ENCODE measurements at regions not wholly inside any gene's neighbourhood (a gene's known extent, or its start where the extent isn't known, plus 50 kb on each side); places are given as distances from the start of the nearest gene placed in this dataset.

GRCh38 chr17:65385071-65385470 lies 176.4 kb downstream of the AXIN2 start:
- WGBS (ENCODE audit: insufficient coverage) = 100% methylated on average over 2 of the region's 3 CpGs
- Histone ChIP-seq H3K36me3 (replicated peaks in 1 of 2; ENCODE audit: control extremely low read depth in 1 of 2, control insufficient read depth in 1 of 2, extremely low read depth in 1 of 2, insufficient read depth in 2 of 2, low read length in 1 of 2) (no peaks in the 10 kb centered on the region), H3K4me2 (replicated peaks; ENCODE audit: low read depth, low read length, poor library complexity, severe bottlenecking) (no peak overlapping the region), H2AFZ (ENCODE audit: insufficient read depth, low read depth, low read length, poor library complexity, severe bottlenecking) (no peak overlapping the region), H3K79me2 (ENCODE audit: control insufficient read depth, insufficient read depth, low read length) (no peaks in the 10 kb centered on the region), H3K27me3 (replicated peaks in 1 of 4; ENCODE audit: control extremely low read depth in 1 of 4, control insufficient read depth in 3 of 4, insufficient read depth in 4 of 4, low read length in 3 of 4) (peaks cover 0 to 3% (median 0%) of the 10 kb centered on the region in 4 experiments), H3K9me3 (ENCODE audit: control extremely low read depth in 1 of 3, control insufficient read depth in 2 of 3, insufficient read depth in 1 of 3, low read length in 2 of 3) (peaks cover 0 to 3% (median 0%) of the 10 kb centered on the region in 3 donors), H4K20me1 (ENCODE audit: control insufficient read depth, insufficient read depth, low read length, poor library complexity, severe bottlenecking) (no peaks in the 10 kb centered on the region), H3K4me1 (ENCODE audit: control insufficient read depth in 2 of 2, insufficient read depth in 2 of 2, low read length in 2 of 2) (no peaks in the 10 kb centered on the region), H3K27ac (ENCODE audit: low read length in 2 of 2) (no peak overlapping the region), H3K4me3 (ENCODE audit: control extremely low read depth in 1 of 5, extremely low read depth in 1 of 5, insufficient read depth in 1 of 5, low read depth in 2 of 5, low read length in 4 of 5) (no peak overlapping the region), H3K9ac (ENCODE audit: low read length) (no peak overlapping the region)
- Mint-ChIP-seq H3K27me3 (peaks cover 5% of the 10 kb centered on the region), H3K4me3 (no peak overlapping the region), H3K9me3 (ENCODE audit: insufficient read depth) (no peaks in the 10 kb centered on the region), H3K27ac (no peak overlapping the region), H3K4me1 (no peaks in the 10 kb centered on the region)
- ChIA-PET POLR2A (no interaction called here), CTCF (no interaction called here)
- TF ChIP-seq EZH2 (IDR thresholded peaks at IDR 0.05; ENCODE audit: borderline replicate concordance, insufficient read depth, low read depth, low read length, poor library complexity, severe bottlenecking) = no peak
- no peak for TF ChIP-seq CTCF (IDR thresholded peaks at IDR 0.05)
- intact Hi-C loops (cut with micrococcal nuclease) = no loop called here
- ATAC-seq (ENCODE audit: low read depth) (no peak), DNase-seq (no peak)

- POLR2A ChIA-PET = no interaction called here
- no peak overlapping the region for H3K4me2 ChIP-seq (replicated peaks; ENCODE audit: low read depth, low read length, poor library complexity, severe bottlenecking)
- TF ChIP-seq EZH2 (IDR thresholded peaks at IDR 0.05; ENCODE audit: borderline replicate concordance, insufficient read depth, low read depth, low read length, poor library complexity, severe bottlenecking) (no peak), CTCF (IDR thresholded peaks at IDR 0.05) (no peak)
- H2AFZ ChIP-seq (ENCODE audit: insufficient read depth, low read depth, low read length, poor library complexity, severe bottlenecking) = no peak overlapping the region
- H3K4me3 Mint-ChIP-seq = no peak overlapping the region
- H3K9ac ChIP-seq (ENCODE audit: low read length) = no peak overlapping the region
- intact Hi-C loops (cut with micrococcal nuclease) = no loop called here
- H3K4me1 Mint-ChIP-seq = no peaks in the 10 kb centered on the region
- H3K9me3 ChIP-seq (ENCODE audit: control extremely low read depth in 1 of 3, control insufficient read depth in 2 of 3, insufficient read depth in 1 of 3, low read length in 2 of 3) = no peaks in the 10 kb centered on the region
- H3K4me1 ChIP-seq (ENCODE audit: control insufficient read depth in 2 of 2, insufficient read depth in 2 of 2, low read length in 2 of 2) = no peaks in the 10 kb centered on the region
- 83% methylated on average over 1 of the region's 3 CpGs for WGBS (ENCODE audit: insufficient coverage)
- DNase-seq = no peak
- no peak overlapping the region for H3K27ac ChIP-seq (ENCODE audit: low read length in 2 of 2)
- no peaks in the 10 kb centered on the region for H3K9me3 Mint-ChIP-seq (ENCODE audit: insufficient read depth)
- ATAC-seq (ENCODE audit: low read depth) = no peak
- no peaks in the 10 kb centered on the region for H4K20me1 ChIP-seq (ENCODE audit: control insufficient read depth, insufficient read depth, low read length, poor library complexity, severe bottlenecking)
- H3K27ac Mint-ChIP-seq = no peak overlapping the region
- H3K27me3 ChIP-seq (replicated peaks in 1 of 4; ENCODE audit: control extremely low read depth in 1 of 4, control insufficient read depth in 3 of 4, insufficient read depth in 4 of 4, low read length in 3 of 4) = peaks cover 0 to 3% (median 0%) of the 10 kb centered on the region in 4 experiments
- no peak overlapping the region for H3K4me3 ChIP-seq (ENCODE audit: control extremely low read depth in 1 of 5, extremely low read depth in 1 of 5, insufficient read depth in 1 of 5, low read depth in 2 of 5, low read length in 4 of 5)
- H3K79me2 ChIP-seq (ENCODE audit: control insufficient read depth, insufficient read depth, low read length) = no peaks in the 10 kb centered on the region
- H3K27me3 Mint-ChIP-seq = peaks cover 12% of the 10 kb centered on the region
- no peaks in the 10 kb centered on the region for H3K36me3 ChIP-seq (replicated peaks in 1 of 2; ENCODE audit: control extremely low read depth in 1 of 2, control insufficient read depth in 1 of 2, extremely low read depth in 1 of 2, insufficient read depth in 2 of 2, low read length in 1 of 2)
- CTCF ChIA-PET = no interaction called here
These were observed 180.3 kb downstream of the AXIN2 start for GRCh38 chr17:65381152-65381551.
